Neural cell (in vitro differentiated cells): ENCODE measurements at regions not wholly inside any gene's neighbourhood (a gene's known extent, or its start where the extent isn't known, plus 50 kb on each side); places are given as distances from the start of the nearest gene placed in this dataset.

Experiments
- CTCF ChIP-seq: fragments of 450-650 bp; IDR thresholded peaks from 2 replicates; pipeline ENCODE4 v1.5.1; 2014; ENCODE audit warnings: antibody characterized with exemption, mild to moderate bottlenecking, moderate library complexity; ENCODE audit not compliant: poor library complexity, severe bottlenecking
- EP300 ChIP-seq: fragments of 450-650 bp; conservative IDR thresholded peaks from 2 replicates; pipeline ENCODE4 v1.6.1; 2014; ENCODE audit warnings: antibody characterized with exemption, mild to moderate bottlenecking, moderate library complexity; ENCODE audit not compliant: poor library complexity, severe bottlenecking
- EZH2 ChIP-seq: fragments of 200-600, 300-800 bp; shearing (Covaris generic), sonication (generic); IDR thresholded peaks from 2 replicates; pipeline ENCODE4 v1.6.1; 2014; ENCODE audit warnings: antibody characterized with exemption, low read length, borderline replicate concordance, mild to moderate bottlenecking; ENCODE audit not compliant: insufficient read depth, poor library complexity, severe bottlenecking
- MXI1 ChIP-seq: fragments of 450-650 bp; conservative IDR thresholded peaks from 2 replicates; pipeline ENCODE4 v1.6.1; 2014; ENCODE audit warnings: antibody characterized with exemption, mild to moderate bottlenecking; ENCODE audit not compliant: poor library complexity, severe bottlenecking
- POLR2AphosphoS5 ChIP-seq: IDR thresholded peaks from 2 replicates; pipeline ENCODE4 v1.6.1; 2012
- REST ChIP-seq: IDR thresholded peaks from 2 replicates; pipeline ENCODE4 v1.6.1; 2012; ENCODE audit warnings: borderline replicate concordance
- SMC3 ChIP-seq: fragments of 450-650 bp; conservative IDR thresholded peaks from 2 replicates; pipeline ENCODE4 v1.6.1; 2014; ENCODE audit warnings: antibody characterized with exemption, mild to moderate bottlenecking, moderate library complexity; ENCODE audit not compliant: poor library complexity

- TF ChIP-seq EZH2: no peak
- no peak for TF ChIP-seq POLR2AphosphoS5
- no peak for TF ChIP-seq EP300
- TF ChIP-seq REST: no peak
- TF ChIP-seq CTCF: no peak
- no peak for TF ChIP-seq SMC3
- no peak for TF ChIP-seq MXI1
These were observed 1165.5 kb upstream of the SLC39A10 start for GRCh38 chr2:194491409-194492115.
